ENCODE measurements at regions not wholly inside any gene's neighbourhood (a gene's known extent, or its start where the extent isn't known, plus 50 kb on each side); places are given as distances from the start of the nearest gene placed in this dataset.
"Not testable (repeated sequence)": the region's sequence is repeated elsewhere in the genome, so short reads cannot be mapped to it uniquely, and the experiment has no call there.

GRCh38 chr10:23885853-23886252, 323.1 kb upstream of the KIAA1217 start:
- DNase-seq: no peak

GRCh38 chr10:23886355-23886754, 322.6 kb upstream of the KIAA1217 start:
- no peak for DNase-seq

- DNase-seq: no peak
Measured at GRCh38 chr10:23891301-23891700, 317.6 kb upstream of the KIAA1217 start.

- no peak for DNase-seq
Measured at GRCh38 chr10:23892296-23892695, 316.6 kb upstream of the KIAA1217 start.

- no peak for DNase-seq
Measured at GRCh38 chr10:23897267-23897666, 311.7 kb upstream of the KIAA1217 start.

- no peak for DNase-seq
Measured at GRCh38 chr10:23897861-23898260, 311.1 kb upstream of the KIAA1217 start.

- no peak for DNase-seq
Measured at GRCh38 chr10:23899166-23899565, 309.8 kb upstream of the KIAA1217 start.

GRCh38 chr10:23910291-23910690, 298.6 kb upstream of the KIAA1217 start:
- no peak for DNase-seq

- no peak for DNase-seq
Measured at GRCh38 chr10:23912884-23913404, 296.0 kb upstream of the KIAA1217 start.

- DNase-seq: no peak
Measured at GRCh38 chr10:23914641-23915040, 294.3 kb upstream of the KIAA1217 start.

- DNase-seq: no peak
Measured at GRCh38 chr10:23917251-23917840, 291.6 kb upstream of the KIAA1217 start.

GRCh38 chr10:23918090-23918723, 290.7 kb upstream of the KIAA1217 start:
- no peak for DNase-seq

- no peak for DNase-seq
Measured at GRCh38 chr10:23918839-23919238, 290.1 kb upstream of the KIAA1217 start.

- peak; percentile 50 for DNase-seq
Measured at GRCh38 chr10:23927576-23928325, 281.2 kb upstream of the KIAA1217 start.

GRCh38 chr10:23934023-23934422, 274.9 kb upstream of the KIAA1217 start:
- not testable (repeated sequence) for DNase-seq

- no peak for DNase-seq
Measured at GRCh38 chr10:23945845-23946244, 263.1 kb upstream of the KIAA1217 start.

GRCh38 chr10:23951841-23952240, 257.1 kb upstream of the KIAA1217 start:
- no peak for DNase-seq

- DNase-seq: no peak
Measured at GRCh38 chr10:23955456-23956225, 253.3 kb upstream of the KIAA1217 start.

- DNase-seq: no peak
Measured at GRCh38 chr10:23965123-23965522, 243.8 kb upstream of the KIAA1217 start.

- no peak for DNase-seq
Measured at GRCh38 chr10:23965880-23966279, 243.1 kb upstream of the KIAA1217 start.

GRCh38 chr10:23966504-23967051, 242.4 kb upstream of the KIAA1217 start:
- DNase-seq: no peak

GRCh38 chr10:23968301-23968700, 240.6 kb upstream of the KIAA1217 start:
- no peak for DNase-seq

- DNase-seq: no peak
Measured at GRCh38 chr10:23974746-23975272, 234.1 kb upstream of the KIAA1217 start.
